ENCODE measurements at regions not wholly inside any gene's neighbourhood (a gene's known extent, or its start where the extent isn't known, plus 50 kb on each side); places are given as distances from the start of the nearest gene placed in this dataset.

DNA sequence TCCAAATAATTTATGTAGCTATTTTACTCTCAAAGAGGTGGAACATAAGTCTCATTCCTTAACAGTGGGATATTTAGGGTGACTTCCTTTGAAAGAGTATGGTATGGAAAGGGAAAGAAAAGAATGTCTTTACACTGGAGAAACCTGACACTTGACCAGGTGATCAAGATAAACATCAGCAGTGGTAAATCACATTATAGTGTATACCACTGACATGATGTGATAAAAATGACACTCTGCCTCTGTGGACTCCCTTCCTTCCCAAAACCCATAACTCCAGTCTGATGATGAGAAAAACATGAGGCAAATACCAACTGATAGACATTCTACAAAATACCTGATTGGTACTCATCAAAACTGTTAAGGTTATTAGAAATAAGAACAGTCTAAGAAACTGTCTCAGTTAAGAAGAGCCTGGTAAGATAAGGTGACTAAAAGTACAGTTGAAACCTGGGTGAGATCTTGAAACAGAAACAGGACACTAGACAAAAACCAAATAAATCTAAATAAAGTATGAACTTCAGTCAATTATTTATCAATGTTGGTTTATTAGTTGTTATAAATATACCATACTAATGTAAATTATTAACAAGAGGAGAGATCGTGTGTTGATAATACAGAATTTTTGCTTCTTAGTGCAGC lies 144.2 kb upstream of the PCDH18 start:
- no peaks in the 10 kb centered on the region for H3K27me3 ChIP-seq
- no peaks in the 10 kb centered on the region for H3K36me3 ChIP-seq
- DNase-seq, result no peak
- no peak overlapping the region for H3K27ac ChIP-seq
- no peaks in the 10 kb centered on the region for H3K9me3 ChIP-seq
- intact Hi-C loops (cut with DNase I; ENCODE audit: low total_unique reads), result no loop called here
- TF ChIP-seq, protein P1, sequence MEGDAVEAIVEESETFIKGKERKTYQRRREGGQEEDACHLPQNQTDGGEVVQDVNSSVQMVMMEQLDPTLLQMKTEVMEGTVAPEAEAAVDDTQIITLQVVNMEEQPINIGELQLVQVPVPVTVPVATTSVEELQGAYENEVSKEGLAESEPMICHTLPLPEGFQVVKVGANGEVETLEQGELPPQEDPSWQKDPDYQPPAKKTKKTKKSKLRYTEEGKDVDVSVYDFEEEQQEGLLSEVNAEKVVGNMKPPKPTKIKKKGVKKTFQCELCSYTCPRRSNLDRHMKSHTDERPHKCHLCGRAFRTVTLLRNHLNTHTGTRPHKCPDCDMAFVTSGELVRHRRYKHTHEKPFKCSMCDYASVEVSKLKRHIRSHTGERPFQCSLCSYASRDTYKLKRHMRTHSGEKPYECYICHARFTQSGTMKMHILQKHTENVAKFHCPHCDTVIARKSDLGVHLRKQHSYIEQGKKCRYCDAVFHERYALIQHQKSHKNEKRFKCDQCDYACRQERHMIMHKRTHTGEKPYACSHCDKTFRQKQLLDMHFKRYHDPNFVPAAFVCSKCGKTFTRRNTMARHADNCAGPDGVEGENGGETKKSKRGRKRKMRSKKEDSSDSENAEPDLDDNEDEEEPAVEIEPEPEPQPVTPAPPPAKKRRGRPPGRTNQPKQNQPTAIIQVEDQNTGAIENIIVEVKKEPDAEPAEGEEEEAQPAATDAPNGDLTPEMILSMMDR (IDR thresholded peaks at IDR 0.05), result no peak
- TF ChIP-seq POLR2A (IDR thresholded peaks at IDR 0.05), result no peak
- no peaks in the 10 kb centered on the region for H3K4me1 ChIP-seq
- no peak overlapping the region for H3K4me3 ChIP-seq

GRCh38 chr4:137674066-137674465 lies 141.8 kb upstream of the PCDH18 start:
- intact Hi-C loops (cut with DNase I; ENCODE audit: low total_unique reads), result no loop called here

DNA sequence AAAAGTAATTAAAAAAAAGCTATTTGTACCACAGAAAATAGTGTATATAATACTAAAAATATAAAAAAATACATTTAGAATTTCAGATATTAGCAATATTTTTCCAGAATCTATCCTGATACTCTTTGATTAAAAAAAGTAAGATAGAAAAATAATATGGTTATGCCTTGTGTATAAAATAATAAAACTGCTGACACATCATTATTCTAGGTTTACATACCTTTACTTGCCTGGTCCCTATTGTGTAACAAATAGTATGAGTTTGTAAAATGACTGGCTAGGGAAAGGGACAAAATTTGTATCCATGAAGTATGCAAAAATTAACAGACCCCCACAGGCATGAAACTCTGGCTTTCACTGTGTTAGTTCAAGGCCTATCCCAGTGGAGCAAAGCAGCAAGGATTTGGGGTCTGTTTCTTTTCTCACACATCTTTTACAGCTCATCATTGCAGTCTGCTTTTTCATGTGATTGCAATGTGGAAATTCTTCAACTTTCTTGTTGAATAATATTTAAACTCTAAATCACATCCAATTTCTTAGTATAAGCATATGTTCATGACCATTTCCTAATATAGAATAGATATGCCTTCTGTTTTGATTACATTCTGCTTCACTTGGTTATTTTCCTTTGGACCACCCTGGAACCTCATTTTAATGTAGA lies 136.7 kb upstream of the PCDH18 start:
- no peak for TF ChIP-seq POLR2A (IDR thresholded peaks at IDR 0.05)
- H3K27me3 ChIP-seq, result no peaks in the 10 kb centered on the region
- no peaks in the 10 kb centered on the region for H3K36me3 ChIP-seq
- intact Hi-C loops (cut with DNase I; ENCODE audit: low total_unique reads), result no loop called here
- no peaks in the 10 kb centered on the region for H3K9me3 ChIP-seq
- H3K4me1 ChIP-seq, result no peaks in the 10 kb centered on the region
- H3K27ac ChIP-seq, result no peak overlapping the region
- no peak overlapping the region for H3K4me3 ChIP-seq
- DNase-seq, result no peak

More at GRCh38 chr4:137674066-137674465, 141.8 kb upstream of the PCDH18 start:
- H3K27me3 ChIP-seq, result no peaks in the 10 kb centered on the region
- no peak for DNase-seq
- no peaks in the 10 kb centered on the region for H3K9me3 ChIP-seq
- H3K36me3 ChIP-seq, result no peaks in the 10 kb centered on the region
- no peak for TF ChIP-seq POLR2A (IDR thresholded peaks at IDR 0.05)
- TF ChIP-seq, protein P1 (IDR thresholded peaks at IDR 0.05), result no peak
- H3K4me1 ChIP-seq, result no peaks in the 10 kb centered on the region
- no peak overlapping the region for H3K4me3 ChIP-seq
- H3K27ac ChIP-seq, result no peak overlapping the region

GRCh38 chr4:137664416-137664815 lies 132.1 kb upstream of the PCDH18 start:
- Histone ChIP-seq H3K27ac (peak overlapping the region; percentile 75 to 77), H3K4me3 (no peak overlapping the region), H3K36me3 (no peaks in the 10 kb centered on the region), H3K27me3 (no peaks in the 10 kb centered on the region), H3K9me3 (no peaks in the 10 kb centered on the region), H3K4me1 (peaks cover 0 to 5% of the 10 kb centered on the region in 2 donors)
- TF ChIP-seq POLR2A (IDR thresholded peaks at IDR 0.05), result no peak
- TF ChIP-seq, protein P1 (IDR thresholded peaks at IDR 0.05), result no peak
- intact Hi-C loops (cut with DNase I; ENCODE audit: low total_unique reads), result no loop called here
- DNase-seq, result no peak

DNA sequence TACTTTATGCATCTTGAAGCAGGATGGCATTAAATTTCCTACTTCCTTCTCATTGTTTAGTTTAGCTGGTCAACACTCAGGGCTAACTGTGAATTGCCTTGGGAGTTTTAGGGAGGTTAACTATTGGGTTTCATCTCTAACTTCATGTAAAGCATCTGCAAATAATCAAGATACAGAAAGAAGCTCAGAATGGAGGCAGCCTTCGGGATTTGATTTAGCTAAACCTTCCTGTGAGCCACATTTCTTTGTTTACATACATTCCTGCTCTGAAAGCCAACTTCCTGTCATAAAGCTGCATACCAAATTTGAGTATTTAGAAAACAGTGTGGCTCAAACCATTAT lies 131.7 kb upstream of the PCDH18 start:
- Histone ChIP-seq H3K9me3 (no peaks in the 10 kb centered on the region), H3K27me3 (no peaks in the 10 kb centered on the region), H3K4me3 (no peak overlapping the region), H3K27ac (peak overlapping the region; percentile 75 to 77), H3K4me1 (peaks cover 0 to 5% of the 10 kb centered on the region in 2 donors), H3K36me3 (no peaks in the 10 kb centered on the region)
- DNase-seq, result no peak
- intact Hi-C loops (cut with DNase I; ENCODE audit: low total_unique reads), result no loop called here
- TF ChIP-seq POLR2A (IDR thresholded peaks at IDR 0.05), result no peak
- TF ChIP-seq, protein P1 (IDR thresholded peaks at IDR 0.05), result no peak
